NCI-H2029 treated with DMSO at 0.1 percent for 48 hours (cell line): ENCODE measurements at regions not wholly inside any gene's neighbourhood (a gene's known extent, or its start where the extent isn't known, plus 50 kb on each side); places are given as distances from the start of the nearest gene placed in this dataset.
"Not testable (repeated sequence)": the region's sequence is repeated elsewhere in the genome, so short reads cannot be mapped to it uniquely, and the experiment has no call there.

Source experiments
- DNase-seq: peaks from one replicate; lab custom pipeline; 2025; lab: John Stamatoyannopoulos, UW

DNA sequence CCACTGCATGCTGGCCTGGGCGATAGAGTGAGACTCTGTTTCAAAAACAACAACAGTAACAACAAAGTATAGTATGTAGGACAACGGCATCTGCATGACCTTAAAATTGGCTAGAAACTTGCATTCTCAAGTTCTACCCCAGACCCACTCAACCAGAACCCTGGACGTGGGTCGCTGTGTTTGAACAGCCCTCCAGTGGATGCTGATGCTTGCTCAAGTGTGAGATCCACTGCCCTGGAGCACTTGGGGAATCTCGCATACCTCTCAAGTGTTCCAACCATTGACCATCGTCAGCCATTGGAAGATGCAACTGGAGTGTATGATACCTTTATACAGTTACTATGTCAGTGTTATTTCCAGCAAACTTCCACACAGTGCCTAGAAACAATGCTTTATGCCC, 435.9 kb downstream of the DCDC2C start:
- DNase-seq: no peak

DNA sequence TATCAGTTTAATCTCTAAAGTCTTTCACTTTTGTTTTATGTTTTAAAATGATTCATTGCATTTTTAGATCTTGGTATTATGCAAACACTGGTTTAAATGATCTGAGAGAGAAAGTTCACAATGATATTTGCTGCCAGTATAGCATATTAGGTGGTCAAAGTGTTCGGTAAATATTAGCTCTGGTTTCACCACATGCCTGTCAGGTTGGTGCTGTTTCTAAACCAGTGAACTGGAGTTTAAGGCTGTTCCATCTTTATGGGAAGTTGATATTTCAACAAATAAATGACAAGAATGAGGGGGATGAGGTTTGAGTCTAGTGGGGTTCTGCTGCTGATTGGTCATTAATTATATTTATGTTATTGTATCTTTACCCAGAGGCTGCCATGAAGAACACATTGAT, 436.4 kb downstream of the DCDC2C start:
- DNase-seq: peak; percentile 24

DNA sequence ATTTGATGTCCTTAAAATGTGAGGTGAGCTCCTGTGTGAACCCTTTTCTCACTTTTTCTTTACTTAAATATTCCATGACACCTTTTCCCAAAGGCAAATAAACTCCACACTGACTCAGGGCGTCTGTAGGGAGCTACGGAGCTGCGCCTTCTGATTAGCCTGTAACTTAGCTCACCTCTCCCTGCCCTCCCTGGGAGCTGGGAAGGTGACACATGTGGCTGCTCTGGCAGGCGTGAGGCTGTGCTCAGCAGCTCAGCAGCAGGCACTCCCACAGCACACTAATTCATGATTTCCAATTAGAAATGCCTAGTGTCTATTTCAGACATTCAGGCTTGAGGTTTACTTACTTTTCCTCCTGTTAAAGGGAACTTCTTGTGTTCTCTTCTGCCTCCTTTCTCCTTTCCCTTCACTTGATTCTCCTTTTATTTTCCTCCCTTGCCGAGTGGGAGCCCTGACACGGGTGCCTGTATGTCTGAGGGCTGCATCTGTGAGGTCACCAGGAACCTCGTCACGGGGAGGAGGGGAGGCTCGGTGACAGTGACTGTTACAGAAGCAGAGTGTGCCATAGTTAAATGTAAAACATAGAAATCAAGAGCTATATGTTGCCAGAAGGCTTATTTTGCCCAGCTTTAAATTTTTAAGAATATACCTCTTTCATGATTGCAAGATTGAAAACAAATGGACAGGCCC, 437.1 kb downstream of the DCDC2C start:
- peak; percentile 29 for DNase-seq

DNA sequence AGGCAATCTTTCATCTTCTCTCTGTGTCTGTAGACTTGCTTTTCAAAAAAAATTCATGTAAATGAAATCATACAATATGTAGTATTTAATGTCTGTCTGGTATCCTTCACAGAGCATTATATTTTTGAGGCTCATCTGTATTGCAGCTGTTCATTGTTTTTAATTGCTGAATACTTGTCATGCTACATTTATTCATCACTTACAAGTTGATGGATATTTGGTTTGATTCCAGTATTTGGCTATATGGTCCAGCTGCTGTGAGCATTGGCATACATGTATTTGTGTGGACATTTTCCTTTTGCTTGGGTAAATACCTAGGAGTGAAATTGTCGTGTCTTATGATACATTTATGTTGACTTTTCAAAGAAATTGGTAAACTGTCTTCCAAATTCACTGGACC, 441.4 kb downstream of the DCDC2C start:
- no peak for DNase-seq

DNA sequence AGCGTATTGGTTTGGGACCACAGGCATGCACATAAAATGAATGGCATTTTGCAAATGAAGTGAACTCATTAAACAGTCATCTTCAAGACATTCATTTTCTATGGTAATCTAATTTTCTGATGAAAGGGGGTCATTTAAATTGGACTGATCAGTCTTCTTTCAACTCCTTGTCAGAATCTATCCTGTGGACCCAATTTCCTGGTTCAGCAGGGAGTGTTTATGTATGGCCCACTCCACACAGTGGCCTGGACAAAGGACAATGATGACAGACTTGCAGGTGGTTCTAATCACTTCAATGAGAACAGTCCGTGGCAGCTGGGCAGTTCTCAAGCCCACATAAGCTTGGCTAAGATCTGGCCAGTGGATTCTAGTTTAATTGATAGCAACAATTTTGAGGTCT, 448.1 kb downstream of the DCDC2C start:
- DNase-seq: no peak

DNA sequence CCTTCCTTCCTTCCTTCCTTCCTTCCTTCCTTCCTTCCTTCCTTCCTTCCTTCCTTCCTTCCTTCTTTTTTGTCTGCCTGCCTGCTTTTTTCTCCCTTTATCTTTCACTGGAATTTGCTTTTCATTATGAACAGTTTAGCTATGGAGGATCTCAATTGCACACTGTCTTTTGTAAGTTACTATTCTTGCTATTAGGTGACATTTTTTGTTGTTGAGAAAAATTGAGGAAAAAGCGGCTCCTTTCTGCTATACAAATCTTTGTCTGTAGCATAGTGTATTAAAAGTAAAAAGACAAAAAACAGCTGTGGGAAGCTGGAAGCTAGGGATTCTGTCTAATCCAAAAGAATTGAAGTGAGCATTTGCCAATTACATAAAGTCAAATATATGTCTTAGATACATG, 448.7 kb downstream of the DCDC2C start:
- DNase-seq: no peak

DNA sequence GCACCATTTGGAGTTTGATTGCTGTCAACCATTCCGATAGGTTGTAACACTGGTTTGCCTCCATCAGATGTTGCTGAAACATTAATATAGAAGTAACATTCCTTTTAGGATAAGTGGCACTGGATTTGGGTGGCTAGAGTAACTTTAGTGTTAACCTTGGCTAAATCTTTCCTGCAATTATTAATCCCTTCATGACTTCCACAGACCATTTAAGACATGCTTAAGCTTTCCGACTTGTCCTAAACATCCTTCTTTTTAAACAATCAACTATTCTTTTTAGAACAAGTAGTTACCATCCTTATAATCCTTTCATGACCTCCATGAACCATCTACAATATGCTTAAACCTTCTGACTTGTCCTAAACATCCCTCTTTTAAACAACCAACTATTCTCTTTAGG, 465.5 kb downstream of the DCDC2C start:
- no peak for DNase-seq

DNA sequence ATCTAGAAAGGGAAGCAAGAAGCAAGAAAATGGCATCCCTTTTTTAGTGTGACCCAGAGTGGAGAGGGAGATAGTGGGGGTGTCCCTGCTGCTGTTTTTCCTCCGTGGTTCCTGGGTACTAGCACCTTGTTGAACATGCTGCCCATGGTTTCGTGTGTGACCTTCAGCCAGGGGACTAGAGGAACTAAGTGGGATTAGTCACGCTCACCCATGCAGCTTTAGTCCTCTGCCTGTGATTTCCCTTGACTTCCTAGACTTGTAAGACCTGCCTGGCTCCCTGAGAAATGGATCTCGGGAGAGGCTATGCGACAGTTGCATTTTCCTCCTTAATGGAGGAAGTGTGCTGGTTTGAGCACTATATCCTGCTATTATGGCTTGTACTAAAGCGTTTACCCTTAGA, 471.4 kb downstream of the DCDC2C start:
- no peak for DNase-seq

DNA sequence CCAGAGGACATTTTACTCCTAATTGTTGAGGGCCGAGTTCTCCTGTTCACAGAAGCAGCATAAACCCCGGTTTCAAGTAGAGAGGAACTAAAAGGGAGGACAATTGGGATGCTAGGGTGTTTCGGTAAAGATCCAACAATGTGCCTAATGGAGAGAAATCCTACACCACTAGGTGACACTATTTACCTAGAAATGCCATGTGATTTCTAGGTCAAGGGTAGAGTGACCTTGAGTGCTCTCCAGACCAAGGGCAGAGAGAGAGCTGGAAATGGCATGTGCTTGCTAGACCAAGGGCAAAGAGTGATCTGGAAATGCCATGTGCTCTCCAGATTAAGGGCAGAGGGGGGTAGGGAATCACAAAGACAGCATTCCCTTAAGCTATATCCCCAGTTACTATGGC, 472.0 kb downstream of the DCDC2C start:
- no peak for DNase-seq

DNA sequence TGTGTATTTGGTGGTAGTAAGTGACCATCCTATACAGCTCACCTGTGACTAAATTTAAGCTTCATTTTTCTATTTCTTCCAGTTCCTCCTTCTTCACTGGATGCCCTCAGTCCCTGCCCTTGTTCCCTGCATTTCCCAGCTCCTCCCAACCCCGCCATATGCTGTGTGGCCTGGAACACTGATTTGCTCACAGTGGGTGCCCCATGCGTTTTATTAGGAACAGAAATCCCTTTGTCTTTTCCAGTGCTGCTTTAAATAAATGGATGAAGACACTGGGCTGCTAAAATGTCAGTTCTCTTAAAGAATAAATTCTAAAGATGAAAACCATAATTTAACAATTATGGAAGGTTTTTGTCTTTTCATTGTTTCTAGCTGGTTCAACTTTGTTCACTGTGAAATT, 477.3 kb downstream of the DCDC2C start:
- no peak for DNase-seq

DNA sequence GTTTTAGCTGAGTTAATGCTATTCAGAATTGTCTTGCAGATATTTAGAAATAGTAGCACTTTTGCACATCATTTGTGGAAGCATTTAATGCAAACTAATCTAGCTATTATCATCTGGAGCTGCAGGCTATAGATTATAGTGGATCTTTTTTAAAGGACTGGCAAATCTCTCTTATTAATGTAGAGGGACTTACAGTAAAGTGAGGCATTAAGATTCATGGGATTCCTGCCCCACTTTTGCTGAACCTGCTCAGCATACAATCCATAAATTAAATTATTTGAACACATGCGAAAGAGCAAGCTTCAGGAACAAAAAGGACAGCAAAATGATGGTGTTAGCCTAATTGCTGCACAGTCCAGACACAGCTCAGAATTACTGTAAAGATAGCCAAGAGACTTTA, 477.7 kb downstream of the DCDC2C start:
- no peak for DNase-seq

DNA sequence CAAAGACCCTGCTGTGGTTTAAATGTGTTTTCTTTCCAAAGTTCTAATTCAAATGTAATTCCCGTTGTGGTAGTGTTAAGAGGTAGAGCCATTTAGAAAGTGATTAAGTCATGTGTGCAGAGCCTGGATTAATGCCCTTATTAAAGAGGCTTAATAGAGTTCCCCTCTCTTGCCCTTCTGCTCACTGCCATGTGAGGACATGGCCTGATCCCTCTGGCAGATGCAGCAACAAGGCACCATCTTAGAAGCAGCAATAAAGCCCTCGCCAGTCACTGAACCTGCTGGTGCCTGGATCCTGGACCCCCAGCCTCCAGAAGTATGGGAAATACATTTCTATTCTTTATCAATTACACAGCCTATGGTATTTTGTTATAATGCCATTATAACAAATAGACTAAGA, 485.2 kb downstream of the DCDC2C start:
- no peak for DNase-seq

DNA sequence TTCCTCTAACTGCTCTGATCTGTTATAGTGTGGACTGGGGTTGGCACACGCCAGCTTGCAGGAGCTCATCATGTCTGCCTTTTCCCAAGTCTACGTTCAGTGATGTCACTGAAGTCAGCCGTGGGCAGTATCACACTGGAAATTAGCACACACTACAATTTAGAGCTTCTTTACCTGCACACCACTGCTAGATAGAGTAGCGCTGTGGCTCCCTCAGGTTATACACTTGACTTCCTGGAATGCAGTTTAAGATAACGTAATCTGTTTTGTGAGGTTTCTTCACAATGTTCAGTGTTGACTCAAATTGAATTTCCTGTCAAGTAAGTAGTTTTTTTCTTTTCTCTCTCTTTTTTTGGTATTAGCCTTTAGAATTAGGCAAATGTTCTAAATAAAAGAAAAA, 487.2 kb downstream of the DCDC2C start:
- no peak for DNase-seq

DNA sequence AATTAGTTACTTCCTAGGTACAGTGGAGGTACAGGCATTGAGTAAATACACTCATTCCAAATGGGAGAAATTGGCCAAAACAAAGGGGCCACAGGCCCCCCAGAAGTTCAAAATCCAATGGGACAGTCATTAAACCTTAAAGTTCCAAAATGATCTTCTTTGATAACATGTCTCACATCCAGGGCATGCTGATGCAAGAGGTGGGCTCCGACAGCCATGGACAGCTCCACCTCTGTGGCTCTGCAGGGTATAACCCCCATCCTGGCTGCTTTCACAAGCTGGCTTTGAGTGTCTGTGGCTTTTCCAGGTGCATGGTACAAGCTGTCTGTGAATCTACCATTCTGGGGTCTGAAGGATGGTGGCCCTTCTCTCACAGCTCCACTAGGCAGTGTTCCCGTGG, 488.7 kb downstream of the DCDC2C start:
- DNase-seq: no peak

DNA sequence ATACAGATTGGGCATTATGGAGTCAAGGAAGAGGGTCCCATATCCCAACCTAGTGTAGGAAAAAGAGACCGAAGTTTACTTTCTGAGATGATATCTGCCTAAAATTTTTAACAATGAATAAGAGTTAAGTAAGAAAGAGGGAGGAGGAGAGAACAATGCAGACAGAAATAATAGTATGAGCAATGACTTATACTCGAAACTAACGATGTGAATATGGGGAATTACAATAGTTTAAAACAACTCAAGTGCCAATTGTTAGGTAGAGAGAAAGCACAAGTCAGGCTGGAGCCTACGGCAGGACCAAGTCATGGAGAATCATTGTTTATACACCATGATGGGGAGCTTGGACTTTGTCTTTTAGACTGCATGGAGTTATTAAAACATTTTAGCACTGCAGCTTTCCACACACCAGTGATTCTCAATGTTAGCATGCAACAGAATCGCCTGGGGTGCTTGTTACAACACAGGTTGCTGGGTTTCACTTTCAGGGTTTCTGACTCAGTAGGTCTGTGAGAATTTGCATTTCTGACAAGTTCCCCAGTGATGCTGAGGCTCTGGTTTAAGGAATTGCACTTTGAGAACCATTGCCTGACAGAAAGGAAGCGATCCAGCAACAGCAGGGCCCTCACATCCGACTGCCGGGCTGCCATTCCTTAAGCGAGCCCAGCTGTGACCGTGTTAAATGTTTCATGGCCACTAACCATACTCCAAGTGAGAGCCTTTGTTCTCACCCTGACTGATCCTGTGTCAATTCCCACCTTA, 511.2 kb downstream of the DCDC2C start:
- no peak for DNase-seq

DNA sequence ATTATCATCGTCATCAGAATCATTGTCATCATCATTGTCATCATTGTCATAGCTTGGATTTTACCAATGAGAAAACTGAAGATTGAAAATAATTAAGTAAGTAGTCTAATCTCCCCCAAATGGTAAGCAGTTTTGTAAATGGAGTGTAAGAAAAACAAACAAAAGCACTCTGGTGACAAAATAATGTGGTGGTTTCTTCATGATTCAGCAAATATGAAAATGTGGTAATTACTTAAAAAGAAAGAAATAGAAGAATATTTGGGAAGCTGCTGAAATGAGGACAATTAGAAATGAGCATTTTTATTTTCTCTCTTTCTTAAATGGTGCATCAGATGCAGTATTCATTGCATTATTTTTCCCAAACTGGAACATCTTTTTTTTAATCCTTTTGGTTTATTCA, 514.4 kb downstream of the DCDC2C start:
- no peak for DNase-seq

DNA sequence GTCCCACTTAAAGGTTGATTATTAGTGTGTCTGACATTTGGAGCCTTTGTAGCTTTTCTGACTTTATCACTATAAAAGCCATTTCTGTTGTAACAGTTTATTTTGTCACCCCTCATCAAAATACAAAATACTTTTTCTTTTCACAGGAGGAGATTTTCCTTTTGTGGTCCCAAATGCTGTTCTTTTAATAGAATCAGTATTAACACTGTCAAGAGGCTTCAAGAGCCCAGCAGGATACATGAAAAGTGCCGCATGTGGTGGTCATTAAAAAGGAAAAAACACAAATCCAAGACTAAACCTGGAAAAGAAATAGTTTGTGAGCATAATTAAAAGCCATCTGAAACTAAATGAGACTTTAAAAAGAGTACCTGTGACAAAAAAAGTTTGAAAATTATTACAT, 515.7 kb downstream of the DCDC2C start:
- no peak for DNase-seq

DNA sequence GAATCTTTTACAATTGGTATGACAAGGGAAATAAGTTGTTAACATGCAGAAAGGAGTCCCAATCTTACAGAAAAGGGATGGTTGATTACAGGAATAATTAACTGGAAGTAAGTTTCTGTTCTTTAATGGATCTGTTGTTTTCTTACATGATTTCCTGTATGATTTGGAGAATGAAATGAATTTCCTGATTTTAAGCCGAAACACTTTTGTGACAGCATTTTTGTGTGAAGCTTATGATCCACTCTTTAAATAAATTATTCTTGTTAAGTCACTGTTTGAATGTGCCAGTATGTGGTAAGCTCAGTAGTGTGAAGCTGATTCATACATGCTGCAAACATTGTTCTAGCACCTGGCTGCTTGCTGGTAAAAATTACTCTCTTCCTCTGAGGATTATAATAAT, 516.2 kb downstream of the DCDC2C start:
- no peak for DNase-seq

DNA sequence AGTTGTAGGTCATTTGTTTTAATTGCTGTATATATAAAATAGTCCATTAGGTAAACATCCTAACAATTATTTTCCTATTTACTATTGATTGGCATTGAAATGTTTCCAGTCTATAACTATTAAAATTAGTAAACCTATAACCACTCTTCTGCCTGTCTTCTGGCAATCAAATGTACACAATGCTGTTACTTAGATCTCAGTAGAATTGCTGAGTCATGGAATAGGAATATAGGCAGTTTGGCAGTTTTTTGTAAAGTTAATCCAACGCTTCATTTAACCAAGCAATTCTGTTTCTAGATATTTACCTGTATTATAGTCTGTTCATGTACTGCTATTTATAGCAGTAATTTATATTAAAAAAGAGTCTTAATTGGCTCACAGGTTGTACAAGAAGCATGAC, 518.1 kb downstream of the DCDC2C start:
- no peak for DNase-seq

DNA sequence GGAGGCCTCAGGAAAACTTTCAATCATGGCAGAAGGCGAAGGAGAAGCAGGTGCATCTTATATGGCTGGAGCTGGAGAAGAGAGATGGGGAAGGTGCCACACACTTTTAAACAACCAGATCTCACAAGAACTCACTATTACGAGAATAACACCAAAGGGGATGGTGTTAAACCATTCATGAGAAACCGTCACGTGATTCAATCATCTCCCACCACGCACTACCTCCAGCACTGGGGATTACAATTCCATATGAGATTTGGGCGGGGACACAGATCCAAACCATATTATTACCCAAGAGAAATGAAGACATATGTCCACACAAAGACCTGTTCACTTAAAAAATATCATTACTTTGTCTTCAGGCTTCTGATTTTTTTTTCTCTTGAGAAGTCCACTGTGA, 518.5 kb downstream of the DCDC2C start:
- no peak for DNase-seq

DNA sequence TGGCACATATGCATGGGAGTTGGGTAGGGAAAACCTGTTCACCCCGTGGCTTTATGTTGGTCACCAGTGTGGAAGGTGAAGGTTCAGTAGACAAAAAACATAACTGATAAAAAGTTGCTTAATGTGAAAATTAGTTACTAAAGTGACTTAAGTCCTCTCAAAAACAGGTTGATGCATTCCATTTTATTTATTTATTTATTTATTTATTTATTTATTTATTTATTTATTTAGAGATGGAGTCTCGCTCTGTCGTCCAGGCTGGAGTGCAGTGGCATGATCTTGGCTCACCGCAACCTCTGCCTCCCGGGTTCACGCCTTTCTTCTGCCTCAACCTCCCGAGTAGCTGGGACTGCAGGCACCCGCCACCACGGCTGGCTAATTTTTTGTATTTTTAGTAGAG, 541.0 kb downstream of the DCDC2C start:
- not testable (repeated sequence) for DNase-seq

DNA sequence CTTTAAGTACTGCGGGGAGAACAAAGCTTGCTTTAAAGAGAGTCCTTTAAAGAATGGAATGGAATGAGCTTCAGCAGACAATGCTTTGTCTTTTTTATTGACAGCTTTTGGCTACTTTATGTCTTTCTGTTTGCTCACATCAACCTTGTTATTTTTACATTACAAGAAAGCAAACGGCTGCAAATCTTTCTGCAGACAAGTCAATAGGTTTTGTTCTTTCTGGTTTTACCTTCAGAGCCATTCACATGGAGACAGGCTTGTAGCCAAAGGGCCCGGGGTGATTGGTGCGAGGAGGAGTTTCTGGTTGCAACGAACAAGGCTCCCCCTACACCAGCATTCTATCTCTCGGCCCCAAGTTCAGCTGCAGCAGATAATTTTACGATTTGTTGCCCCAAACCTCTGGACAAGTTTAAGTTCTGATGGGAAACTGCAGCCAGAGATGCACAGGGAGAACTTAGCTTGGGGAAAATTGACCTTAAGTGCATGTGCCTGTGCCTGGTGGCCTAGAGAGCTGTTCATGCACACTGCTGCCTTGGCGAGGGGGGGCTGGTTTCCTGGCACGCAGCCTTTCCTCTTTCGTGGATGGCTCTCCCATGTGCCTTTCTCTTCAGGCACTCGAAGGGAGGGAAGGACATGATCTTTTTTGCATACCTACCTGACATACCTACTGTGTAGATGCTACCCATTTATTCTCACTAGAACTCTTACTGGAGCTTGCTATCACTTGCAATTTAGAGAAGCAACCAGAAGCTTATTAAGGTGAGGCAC, 543.2 kb downstream of the DCDC2C start:
- no peak for DNase-seq

DNA sequence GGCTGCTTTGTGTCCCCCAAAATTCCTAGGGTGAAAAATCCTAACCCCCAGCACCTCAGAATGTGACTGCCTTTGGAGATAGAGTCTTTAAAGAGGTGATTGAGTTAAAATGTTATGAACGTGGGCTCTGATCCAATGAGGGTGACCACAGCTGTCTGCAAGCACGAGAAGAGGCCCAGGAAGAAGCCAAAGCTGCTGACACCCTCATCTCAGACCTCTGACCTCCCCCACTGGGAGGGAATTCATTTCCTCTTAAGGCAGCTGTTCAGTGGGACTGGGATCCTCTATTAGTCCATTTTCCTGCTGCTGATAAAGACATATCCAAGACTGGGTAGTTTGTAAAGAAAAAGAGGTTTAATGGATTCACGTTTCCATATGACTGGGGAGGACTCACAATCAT, 544.4 kb downstream of the DCDC2C start:
- no peak for DNase-seq
